ENCODE measurements at regions not wholly inside any gene's neighbourhood (a gene's known extent, or its start where the extent isn't known, plus 50 kb on each side); places are given as distances from the start of the nearest gene placed in this dataset.
A peak's percentile ranks its signal among the peaks of the same experiment; 100 is the strongest.
"Not testable (repeated sequence)": the region's sequence is repeated elsewhere in the genome, so short reads cannot be mapped to it uniquely, and the experiment has no call there.

DNA sequence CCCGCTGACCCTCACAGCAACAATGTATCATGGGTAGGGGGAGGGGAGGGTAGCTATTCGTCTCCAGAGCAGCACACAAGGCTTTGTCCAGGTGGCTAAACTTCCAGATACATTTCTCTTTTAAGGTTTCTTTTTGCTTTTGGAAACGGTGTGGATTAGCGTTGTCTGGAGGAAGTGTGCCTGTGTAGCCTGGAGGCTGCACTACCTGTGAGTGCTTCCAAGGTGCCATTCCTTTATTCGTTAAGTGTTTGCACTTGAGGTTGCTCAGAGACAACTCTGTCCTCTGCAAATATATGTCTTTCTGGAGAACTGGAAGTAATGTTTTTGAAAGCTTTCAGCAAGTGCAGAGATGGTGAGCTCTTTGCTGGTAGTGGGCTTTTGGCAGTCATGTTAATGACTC lies 53.1 kb downstream of the HSFY1 start:
- DNase-seq = not testable (repeated sequence)

- DNase-seq = not testable (repeated sequence)
Observed at GRCh38 chrY:18601287-18601686, 54.8 kb downstream of the HSFY1 start.

GRCh38 chrY:18606251-18606650 lies 59.7 kb downstream of the HSFY1 start:
- not testable (repeated sequence) for DNase-seq

GRCh38 chrY:18608205-18608604 lies 61.7 kb downstream of the HSFY1 start:
- DNase-seq = not testable (repeated sequence)

GRCh38 chrY:18615809-18616208 lies 69.3 kb downstream of the HSFY1 start:
- not testable (repeated sequence) for DNase-seq

DNA sequence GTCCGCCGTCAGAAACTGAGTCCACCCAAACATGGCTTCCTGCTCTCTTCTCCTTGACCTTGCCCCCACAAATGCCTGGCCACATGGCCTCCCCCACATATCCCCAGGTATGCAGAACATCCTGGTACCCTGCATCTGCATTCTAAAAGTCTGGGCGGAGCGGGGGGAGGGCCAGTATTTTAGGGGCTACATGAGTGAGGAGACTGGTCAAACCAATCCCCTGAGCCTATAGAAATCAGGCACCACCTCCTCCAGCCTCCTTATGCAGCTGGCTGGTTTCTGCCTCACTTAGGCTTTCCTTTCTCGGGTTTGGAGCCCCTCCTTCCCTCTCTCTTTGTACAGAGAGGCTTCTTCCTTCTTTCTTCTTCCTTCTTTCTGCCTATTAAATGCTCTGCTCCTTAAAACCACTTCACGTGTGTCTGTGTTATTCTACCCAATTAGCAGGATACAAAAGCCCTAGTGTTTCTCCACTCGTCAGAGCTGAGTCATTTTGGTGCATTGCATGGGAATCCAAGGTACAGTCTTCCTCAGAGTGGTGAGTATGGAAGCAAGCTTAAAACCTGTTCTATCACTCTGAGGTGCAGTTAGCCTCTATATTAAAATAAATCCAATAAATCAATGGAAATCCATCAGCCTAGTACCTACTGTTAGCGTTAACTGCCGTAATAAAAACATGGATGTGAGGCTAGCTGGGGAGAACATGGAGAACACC lies 83.4 kb downstream of the HSFY1 start:
- DNase-seq = not testable (repeated sequence)

GRCh38 chrY:18630571-18630970 lies 84.1 kb downstream of the HSFY1 start:
- DNase-seq = not testable (repeated sequence)

DNA sequence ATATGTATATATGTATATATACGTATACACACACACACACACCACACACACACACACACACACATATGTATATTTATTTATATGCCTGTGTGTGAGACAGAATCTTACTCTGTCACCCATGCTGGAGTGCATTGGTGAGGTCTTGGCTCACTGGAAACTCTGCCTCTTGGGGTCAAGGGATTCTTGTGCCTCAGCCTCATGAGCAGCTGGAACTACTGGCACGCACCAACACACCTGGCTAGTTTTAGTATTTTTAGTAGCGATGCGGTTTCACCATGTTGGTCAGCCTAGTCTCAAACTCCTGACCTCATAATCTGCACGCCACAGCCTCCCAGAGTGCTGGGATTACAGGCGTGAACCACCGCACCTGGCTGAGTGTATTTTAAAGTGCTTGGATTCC lies 85.1 kb downstream of the HSFY1 start:
- DNase-seq = not testable (repeated sequence)

DNA sequence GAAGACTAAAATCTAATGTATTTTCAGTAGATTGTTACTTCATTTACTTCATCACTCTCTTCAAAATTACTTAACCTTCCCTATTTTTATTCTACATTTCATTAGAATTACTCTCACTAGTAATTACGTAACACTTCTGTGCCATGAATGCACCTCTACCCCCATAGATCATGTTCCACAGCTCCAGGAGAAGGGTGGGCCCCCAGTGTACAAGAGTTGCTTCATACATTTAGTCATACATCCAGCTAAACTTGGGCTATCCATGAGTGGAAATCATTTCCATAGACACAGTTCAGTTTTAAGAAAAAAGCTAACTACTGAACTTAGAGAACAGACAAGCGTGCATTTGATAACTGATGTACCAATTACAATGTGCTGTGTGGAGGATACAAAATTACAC lies 104.2 kb downstream of the HSFY1 start:
- no peak for DNase-seq

- DNase-seq = no peak
Observed at GRCh38 chrY:18664559-18664958, 109.0 kb downstream of the HSFY2 start.

- DNase-seq = peak in 1 of 2 donors; percentile 0
Observed at GRCh38 chrY:18669790-18670189, 103.7 kb downstream of the HSFY2 start.

DNA sequence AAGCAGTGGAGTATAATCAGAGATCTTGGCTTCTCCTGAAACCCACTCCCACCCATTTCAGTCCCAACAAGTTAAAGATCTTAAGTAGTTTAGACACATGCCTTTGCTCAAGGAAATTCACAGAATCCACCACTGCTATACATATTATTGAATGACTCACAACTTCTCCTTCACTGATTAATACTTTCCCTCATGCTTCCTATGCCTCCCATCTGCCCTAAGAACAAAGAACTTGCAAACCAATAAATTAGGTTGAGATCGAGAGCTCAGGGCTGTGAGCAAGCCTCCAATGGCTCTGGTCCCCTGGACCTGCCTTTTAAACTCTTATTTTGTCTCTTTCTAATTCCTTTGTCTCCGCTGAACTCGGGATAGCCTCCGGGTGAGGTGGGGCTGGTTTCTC lies 101.6 kb downstream of the HSFY2 start:
- no peak for DNase-seq

DNA sequence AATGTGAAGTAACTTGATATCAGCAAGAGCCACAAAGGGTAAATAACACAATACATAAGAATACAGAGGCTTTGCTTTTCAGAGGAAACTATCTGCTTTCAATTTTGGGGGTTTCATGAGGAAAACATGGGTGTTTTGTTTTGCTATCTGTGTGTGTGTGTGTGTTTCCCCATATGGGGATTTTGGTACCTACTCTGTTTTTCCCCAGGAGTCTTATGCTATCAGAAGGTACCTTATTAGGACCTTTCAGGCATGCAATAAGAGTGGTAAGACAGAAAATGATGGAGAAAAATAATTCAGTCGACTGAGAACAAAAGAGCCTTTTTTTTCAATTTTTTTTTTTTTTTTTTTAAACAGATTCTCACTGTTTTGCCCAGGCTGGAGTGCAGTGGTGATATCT lies 87.5 kb downstream of the HSFY2 start:
- not testable (repeated sequence) for DNase-seq

DNA sequence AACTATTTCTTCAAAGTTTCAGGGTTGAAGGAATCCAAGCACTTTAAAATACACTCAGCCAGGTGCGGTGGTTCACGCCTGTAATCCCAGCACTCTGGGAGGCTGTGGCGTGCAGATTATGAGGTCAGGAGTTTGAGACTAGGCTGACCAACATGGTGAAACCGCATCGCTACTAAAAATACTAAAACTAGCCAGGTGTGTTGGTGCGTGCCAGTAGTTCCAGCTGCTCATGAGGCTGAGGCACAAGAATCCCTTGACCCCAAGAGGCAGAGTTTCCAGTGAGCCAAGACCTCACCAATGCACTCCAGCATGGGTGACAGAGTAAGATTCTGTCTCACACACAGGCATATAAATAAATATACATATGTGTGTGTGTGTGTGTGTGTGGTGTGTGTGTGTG lies 85.2 kb downstream of the HSFY2 start:
- not testable (repeated sequence) for DNase-seq

DNA sequence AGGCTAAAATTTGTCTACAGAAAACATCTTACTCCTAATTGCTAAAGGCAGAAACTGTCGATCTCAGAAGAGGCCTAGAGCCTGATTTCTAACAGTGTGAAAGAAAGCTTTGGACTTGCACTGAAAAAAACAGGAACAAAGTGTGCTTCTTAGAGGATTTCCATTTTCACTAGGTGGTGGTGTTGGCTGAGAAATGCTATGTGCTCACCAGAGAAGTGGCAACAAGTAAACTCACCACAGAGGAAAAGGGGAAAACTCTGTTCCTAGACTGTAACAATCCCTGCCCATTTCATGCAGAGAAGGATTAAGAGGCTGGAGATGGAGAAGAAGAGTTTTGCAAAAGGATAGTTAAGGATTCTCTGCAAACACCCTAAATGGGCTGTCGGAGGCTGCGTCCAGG lies 84.1 kb downstream of the HSFY2 start:
- not testable (repeated sequence) for DNase-seq

GRCh38 chrY:18689890-18690593 lies 83.5 kb downstream of the HSFY2 start:
- DNase-seq = not testable (repeated sequence)

GRCh38 chrY:18696788-18697187 lies 76.7 kb downstream of the HSFY2 start:
- not testable (repeated sequence) for DNase-seq

DNA sequence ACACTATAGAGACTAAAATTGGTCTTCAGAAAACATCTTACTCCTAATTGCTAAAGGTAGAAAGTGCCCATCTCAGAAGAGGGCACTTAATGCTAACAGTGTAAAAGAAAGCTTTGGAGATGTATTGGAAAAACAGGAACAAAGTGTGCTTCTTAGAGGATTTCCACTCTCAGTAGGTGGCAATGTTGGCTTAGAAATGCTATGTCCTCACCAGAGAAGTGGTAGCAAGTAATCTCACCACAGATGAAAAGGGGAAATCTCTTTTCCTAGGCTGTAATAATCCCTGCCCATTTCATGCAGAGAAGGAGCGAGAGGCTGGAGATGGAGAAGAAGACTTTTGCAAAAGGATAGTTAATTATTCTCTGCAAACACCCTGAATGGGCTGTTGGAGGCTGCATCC lies 69.3 kb downstream of the HSFY2 start:
- DNase-seq = not testable (repeated sequence)

- not testable (repeated sequence) for DNase-seq
Observed at GRCh38 chrY:18711785-18712184, 61.8 kb downstream of the HSFY2 start.

DNA sequence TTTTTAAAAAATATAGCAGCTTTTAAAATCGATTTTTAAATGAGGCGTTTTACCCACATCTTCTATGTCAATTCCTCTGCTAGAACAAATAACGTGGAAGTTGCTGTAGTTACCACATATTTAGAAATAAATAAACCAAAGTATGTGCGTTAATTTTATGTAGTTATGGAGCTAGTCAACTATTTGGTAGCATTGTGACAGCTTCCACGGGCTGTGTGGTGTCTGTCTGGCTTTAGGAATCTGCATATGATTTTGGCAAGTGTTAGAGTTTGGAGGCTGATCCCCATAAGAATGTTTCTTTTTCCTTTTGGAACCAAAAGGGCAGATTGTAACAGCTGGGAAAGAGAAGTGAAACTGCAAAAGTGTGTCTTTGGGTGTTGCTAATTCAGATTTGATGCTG lies 59.8 kb downstream of the HSFY2 start:
- DNase-seq = not testable (repeated sequence)

- DNase-seq = not testable (repeated sequence)
Observed at GRCh38 chrY:18718714-18719113, 54.8 kb downstream of the HSFY2 start.

- DNase-seq = not testable (repeated sequence)
Observed at GRCh38 chrY:18720395-18720794, 53.1 kb downstream of the HSFY2 start.
